NCI-H2107 treated with DMSO at 0.1 percent for 48 hours (cell line): ENCODE measurements at regions not wholly inside any gene's neighbourhood (a gene's known extent, or its start where the extent isn't known, plus 50 kb on each side); places are given as distances from the start of the nearest gene placed in this dataset.
A peak's percentile ranks its signal among the peaks of the same experiment; 100 is the strongest.
"Not testable (repeated sequence)": the region's sequence is repeated elsewhere in the genome, so short reads cannot be mapped to it uniquely, and the experiment has no call there.

ENCODE experiments used
- DNase-seq: peaks from one replicate; lab custom pipeline; 2025; ENCODE audit not compliant: unreplicated experiment; lab: John Stamatoyannopoulos, UW

GRCh38 chr15:84094720-84095119 lies 140.9 kb upstream of the GOLGA6L4 start:
- not testable (repeated sequence) for DNase-seq

- not testable (repeated sequence) for DNase-seq
Observed at GRCh38 chr15:84097053-84097452, 138.5 kb upstream of the GOLGA6L4 start.

GRCh38 chr15:84098604-84099003 lies 137.0 kb upstream of the GOLGA6L4 start:
- no peak for DNase-seq

- DNase-seq = no peak
Observed at GRCh38 chr15:84099181-84099580, 136.4 kb upstream of the GOLGA6L4 start.

GRCh38 chr15:84103345-84103744 lies 132.2 kb upstream of the GOLGA6L4 start:
- DNase-seq = no peak

GRCh38 chr15:84104853-84105252 lies 130.7 kb upstream of the GOLGA6L4 start:
- DNase-seq = no peak

GRCh38 chr15:84108728-84109127 lies 126.8 kb upstream of the GOLGA6L4 start:
- no peak for DNase-seq

GRCh38 chr15:84111575-84111974 lies 124.0 kb upstream of the GOLGA6L4 start:
- no peak for DNase-seq

- no peak for DNase-seq
Observed at GRCh38 chr15:84112025-84112424, 123.5 kb upstream of the GOLGA6L4 start.

GRCh38 chr15:84113919-84114318 lies 121.7 kb upstream of the GOLGA6L4 start:
- DNase-seq = no peak

- not testable (repeated sequence) for DNase-seq
Observed at GRCh38 chr15:84114680-84115079, 120.9 kb upstream of the GOLGA6L4 start.

- DNase-seq = not testable (repeated sequence)
Observed at GRCh38 chr15:84119351-84119750, 116.2 kb upstream of the GOLGA6L4 start.

GRCh38 chr15:84120903-84121302 lies 114.7 kb upstream of the GOLGA6L4 start:
- not testable (repeated sequence) for DNase-seq

GRCh38 chr15:84128706-84129105 lies 106.9 kb upstream of the GOLGA6L4 start:
- not testable (repeated sequence) for DNase-seq

GRCh38 chr15:84130098-84130831 lies 105.3 kb upstream of the GOLGA6L4 start:
- DNase-seq = not testable (repeated sequence)

GRCh38 chr15:84135931-84136456 lies 99.6 kb upstream of the GOLGA6L4 start:
- DNase-seq = not testable (repeated sequence)

- DNase-seq = peak; percentile 22
Observed at GRCh38 chr15:84142888-84143337, 92.7 kb upstream of the GOLGA6L4 start.

- no peak for DNase-seq
Observed at GRCh38 chr15:84143753-84144314, 91.7 kb upstream of the GOLGA6L4 start.

- not testable (repeated sequence) for DNase-seq
Observed at GRCh38 chr15:84144946-84145345, 90.6 kb upstream of the GOLGA6L4 start.

- DNase-seq = not testable (repeated sequence)
Observed at GRCh38 chr15:84146299-84146698, 89.3 kb upstream of the GOLGA6L4 start.

- not testable (repeated sequence) for DNase-seq
Observed at GRCh38 chr15:84147307-84147706, 88.3 kb upstream of the GOLGA6L4 start.

GRCh38 chr15:84151205-84151931 lies 84.2 kb upstream of the GOLGA6L4 start:
- DNase-seq = no peak
